G401.6 (cell line): ENCODE measurements at regions not wholly inside any gene's neighbourhood (a gene's known extent, or its start where the extent isn't known, plus 50 kb on each side); places are given as distances from the start of the nearest gene placed in this dataset.

Experiments
- FAIRE-seq: peaks from 2 replicates; lab custom pipeline; 2012; peaks lifted over from hg19 to GRCh38; lab: Jason Lieb, UNC

DNA sequence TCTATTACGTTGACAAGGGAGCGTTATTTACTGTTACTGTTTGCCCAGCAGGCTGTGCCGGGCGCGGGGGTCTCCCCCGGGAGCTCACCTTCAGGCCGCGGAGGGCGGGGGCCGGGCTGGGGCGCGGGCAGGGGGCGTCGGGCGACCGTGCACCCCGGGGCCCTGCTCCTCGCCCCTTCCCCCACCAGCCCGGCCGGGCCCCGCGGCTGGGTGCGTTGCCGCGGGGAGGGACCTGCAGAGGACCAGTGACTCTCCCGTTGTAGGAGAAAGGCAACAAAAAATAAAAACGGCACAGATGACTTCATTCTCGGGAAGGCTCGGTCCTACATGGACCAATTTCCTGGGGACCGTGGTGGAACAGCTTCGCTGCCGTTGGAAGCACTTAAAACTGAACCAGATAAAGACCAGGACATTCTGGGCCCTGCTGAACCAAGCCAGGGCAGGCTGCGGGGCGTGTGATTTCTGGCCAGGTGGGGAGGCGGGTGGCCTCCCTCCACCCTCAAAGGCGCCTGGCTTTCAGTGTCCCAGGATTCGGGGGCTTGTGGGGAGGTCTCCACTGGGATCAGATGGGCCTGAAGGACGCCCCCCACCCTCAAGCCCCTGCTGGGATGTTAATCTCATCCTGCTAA is 57.4 kb downstream of the IGLL1 start:
- no peak for FAIRE-seq

DNA sequence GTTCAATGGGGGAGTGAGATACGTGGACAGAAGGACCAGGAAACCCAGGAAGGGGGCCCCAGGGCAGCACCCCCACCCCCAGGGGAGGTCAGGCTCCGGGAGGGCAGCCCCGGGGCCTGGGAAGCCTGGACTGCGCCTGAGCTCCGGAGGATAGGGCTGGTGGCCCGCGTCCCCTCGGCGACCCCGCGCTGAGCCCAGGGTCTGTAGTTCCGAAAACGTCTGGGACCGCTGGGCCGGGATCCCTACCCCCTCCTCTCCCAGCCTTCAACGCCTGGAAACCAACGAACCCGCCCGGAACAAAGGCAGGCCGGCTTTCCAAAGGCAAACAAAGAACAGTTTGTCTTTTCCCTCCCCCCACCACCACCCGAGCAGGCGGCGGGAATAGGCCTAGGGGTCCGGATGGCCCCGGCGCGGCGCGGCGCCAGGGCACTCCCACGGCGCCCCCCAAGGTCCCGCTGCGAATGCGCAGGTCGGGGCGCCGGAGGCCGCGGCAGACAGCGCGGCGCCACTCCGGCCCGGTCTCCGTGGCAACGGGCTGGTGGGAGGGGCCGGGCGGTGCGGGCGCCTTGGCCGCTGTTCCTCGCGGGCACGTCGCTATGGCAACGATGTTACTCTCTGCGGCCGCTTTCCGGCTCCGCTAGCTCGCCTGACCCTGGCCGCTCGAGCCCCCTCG is 58.5 kb downstream of the IGLL1 start:
- FAIRE-seq = no peak

DNA sequence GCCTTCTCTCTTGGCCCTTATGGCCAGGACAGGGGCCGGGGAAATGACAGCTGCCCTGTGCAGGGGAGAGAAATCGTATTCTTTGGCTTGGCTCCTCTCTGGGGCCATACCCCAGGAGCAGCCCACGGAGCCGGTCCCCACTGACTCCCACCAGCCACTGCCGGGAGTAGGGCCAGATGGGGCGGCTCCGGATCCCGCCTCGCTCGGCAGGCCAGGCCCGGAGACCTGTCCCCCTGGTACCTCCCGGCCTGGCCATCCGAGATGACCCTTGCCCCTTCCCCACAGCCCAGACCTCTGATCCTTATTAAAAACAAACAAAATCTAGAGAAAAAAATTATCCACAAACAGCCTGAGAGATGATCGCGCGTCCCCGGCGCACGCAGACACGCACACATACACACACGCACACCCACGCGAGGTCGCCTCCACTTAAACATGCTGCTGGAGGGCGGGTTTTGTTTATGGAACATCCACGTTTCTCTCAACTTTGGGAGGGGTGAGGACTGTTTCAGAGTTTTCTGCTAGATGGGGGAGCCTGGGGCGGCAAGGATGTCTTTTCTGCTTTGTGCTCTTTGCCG is 59.1 kb downstream of the IGLL1 start:
- FAIRE-seq = no peak

DNA sequence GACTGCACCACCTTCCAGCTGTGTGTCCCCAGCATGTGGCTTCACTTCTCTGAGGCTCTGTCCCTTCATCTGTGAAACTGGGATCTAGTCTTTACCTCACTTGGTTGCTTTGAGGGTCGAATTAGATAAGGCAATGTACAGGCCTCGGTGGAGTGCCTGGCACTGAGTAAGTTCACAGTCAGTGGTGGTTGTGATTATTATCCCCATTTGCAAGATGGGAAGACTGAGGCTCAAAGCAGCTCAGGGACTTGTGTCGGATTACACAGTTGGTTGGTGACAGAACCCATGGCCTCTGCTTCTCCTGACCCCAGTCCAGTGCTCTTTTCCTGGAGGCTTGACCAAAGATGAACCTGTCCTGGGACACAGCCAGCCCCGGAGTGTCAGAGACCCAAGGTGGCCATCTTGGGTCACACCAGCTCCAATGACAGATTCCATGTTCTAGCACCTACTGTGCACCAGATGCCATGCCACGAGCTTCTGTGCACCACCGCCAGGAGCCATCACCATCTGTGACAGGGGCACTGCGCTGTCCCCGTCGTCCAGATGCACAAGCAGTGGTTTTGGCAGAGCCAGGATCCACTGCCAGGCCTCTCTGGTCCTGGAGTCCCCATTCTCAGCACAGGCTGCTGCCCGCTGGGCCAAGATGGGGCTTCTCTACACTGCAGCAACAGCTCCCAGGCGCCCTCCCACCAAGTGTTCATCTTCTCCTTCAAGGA is 60.5 kb downstream of the IGLL1 start:
- no peak for FAIRE-seq

DNA sequence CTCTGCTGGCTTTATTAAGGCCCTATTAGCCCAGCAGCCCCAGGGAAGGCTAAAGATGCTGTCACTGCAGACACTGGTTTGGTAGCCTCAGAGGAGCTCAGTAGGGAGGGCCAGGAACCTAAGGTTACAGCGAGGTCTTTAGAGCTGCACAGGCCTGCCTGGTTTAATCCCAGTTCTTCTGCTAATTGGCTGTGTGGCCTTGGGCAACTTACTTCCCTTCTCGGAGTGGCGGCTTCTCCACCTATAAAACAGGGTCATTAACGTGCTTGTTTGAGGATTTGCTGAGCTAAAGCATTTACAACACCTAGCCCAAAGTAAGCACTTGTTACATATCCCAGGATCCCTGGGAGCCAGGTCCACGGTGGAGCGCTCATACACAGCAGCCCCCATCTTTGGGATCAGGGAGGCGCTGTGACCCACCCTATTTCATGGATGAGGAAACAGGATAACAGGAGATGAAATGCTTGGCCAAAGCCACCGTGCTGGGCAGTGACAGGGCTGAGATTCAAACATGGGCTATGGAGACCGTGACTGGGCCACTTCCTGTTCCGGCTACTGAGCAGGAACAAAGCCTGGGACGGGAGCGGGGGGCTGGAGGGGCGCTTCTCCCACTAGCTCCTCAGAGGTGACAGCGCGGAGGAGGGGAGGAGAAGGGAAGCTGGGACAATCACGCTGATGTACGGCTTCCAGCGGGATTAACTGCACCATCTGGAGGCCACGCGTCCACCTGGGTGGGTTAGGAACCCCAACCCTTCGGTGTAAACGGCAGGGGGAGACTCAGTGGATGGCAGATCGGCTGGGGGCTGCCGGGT is 61.5 kb downstream of the IGLL1 start:
- FAIRE-seq = peak; percentile 49

DNA sequence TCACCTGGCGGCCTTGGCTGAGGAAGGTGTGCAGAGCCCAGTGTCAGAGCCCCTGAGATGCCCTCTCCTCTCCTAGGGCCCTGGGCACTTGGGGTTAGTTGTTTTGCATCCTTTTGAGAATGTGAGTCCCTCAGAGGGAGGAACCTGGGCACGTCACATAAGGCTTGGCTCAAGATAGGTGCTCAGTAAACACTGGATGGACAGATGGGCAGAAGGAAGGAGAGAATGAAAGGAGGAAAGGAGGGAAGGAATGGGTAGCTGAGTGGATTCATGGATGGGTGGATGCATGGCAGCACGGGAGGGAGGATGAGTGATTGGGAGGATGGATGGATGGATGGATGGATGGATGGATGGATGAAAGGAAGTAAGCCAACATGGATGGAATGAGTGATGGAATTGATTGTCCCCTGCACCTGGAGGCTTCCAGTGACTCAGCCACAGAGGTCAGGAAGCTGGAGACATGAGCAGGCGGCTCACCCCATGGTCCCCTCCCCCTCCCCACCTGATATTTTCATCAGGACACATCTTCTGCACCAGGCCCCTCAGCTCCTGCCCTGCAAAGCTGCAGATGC is 62.2 kb downstream of the IGLL1 start:
- FAIRE-seq = no peak

DNA sequence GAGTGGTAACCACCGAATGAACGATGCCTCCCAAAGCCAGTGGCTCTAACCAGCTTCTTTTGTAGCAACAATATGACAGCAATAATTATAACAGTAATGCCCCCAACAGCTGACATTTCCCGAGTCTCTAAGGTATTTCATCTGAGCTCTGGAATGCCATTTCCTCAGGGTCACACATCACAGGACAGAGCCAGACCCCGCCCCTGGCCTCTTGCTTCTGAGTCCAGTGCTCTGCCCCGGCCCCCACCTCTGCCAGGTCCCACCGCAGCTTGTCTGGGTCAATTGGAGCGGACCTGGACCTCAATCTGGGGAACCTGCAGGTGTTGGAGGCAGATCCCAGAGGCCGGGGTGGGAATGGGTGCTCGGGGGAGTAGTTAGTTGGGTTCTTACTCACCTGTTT is 63.8 kb downstream of the IGLL1 start:
- FAIRE-seq = no peak

DNA sequence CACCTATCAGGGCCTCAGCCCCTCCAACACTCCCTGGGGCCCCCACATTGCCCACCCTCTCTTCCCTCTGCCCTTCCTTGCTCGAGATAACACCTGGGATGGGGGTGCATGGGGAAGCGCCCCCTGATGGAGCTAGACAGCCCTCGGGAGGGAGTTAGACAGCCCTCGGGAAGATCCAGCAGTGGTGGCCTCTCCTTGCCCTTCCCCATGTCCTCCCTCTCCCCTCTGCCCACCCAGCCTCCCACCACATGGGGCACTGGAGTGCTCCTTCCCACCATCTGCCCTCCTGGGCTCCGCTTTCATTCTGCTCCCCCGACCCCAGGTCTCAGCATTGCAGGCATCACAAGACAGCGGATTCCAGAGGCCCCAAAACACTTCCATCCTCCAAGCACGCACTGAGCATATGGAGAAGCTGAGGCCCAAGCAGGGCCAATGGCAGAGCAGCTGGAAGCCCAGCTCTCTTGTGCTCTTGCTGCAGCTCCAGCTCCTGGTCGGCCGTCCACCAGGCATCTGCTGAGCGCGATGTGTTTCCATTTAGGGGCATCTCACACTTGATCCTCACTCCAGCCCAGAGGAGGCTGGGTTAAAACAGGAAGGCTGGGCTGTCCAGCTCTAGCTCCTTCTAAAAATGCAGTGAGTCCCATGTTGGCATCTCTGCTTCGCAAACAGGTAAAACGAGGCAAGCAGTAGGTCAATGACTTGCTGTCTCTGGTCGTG is 65.6 kb downstream of the IGLL1 start:
- no peak for FAIRE-seq

DNA sequence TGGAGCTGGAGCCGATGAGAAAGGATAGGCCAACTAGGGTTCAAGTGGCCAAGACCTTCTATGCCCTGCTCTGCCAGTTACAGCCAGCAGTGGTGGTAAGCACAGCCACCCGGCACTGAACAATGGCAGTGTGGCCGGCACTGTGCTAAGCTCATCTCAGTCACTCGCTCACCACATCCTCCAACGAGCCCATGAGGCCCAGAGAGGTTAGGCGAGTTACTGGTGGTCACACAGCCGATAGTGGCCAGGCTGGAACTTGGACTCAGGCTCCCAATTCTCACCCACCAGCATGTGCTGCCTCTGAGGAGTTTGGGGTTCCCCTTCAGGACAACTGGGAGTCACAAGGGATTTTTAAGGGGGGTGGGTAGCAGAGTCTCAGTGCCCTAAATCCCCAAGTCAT is 66.4 kb downstream of the IGLL1 start:
- FAIRE-seq = no peak

DNA sequence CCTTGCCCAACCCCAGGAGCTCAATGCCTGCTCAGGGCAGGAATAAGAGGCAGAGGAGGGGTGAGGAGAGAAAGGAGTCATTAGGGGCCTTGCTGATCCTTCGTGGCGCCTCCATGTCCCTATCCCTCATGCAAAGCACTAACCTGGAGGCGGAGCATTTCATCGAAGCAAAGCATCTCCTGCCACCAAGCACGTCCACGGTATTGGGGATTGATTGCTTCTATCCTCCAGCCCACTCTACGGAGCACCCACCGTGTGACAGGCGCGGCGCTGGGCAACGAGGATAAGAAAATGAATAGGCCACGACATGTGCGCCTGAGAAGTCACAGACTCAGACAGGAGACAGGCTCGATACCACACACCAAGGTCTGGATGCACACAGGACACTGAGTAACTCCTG is 67.0 kb downstream of the IGLL1 start:
- no peak for FAIRE-seq

DNA sequence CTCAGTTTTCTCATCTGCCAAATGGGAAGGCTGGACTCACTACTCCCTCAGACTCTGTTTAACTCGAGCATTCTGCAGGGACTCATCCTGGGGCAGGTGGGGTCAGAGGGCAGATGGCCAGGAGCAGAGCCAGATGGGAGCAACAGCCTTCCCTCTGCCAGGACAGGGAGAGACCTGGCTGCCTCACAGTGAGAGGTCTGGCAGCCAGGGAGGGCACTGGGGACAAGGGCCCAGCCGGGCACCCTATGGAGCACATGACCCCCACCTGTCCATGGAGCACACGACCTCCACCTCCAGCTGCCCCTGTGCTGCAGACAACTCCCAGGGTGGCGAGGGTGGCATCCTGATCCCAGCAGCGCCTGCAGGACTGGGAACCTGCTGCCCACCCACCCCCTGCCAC is 67.4 kb downstream of the IGLL1 start:
- no peak for FAIRE-seq

DNA sequence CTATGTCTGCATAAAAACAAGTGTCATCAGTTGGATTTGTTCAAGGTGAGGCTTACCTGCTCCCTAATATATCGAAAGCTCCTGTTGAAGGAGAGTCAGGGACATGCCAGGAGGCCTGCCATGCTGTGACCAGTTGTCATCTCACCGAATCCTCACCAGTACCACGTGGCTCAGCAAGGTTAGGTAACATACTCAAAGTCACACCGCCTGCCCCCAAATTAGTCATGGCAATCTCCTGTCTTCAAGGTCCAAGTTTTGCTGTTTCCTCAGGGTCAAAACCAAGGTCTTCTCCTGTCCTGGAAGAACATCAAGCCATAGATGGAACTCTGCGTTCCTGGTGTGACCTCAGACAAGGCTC is 67.8 kb downstream of the IGLL1 start:
- no peak for FAIRE-seq

DNA sequence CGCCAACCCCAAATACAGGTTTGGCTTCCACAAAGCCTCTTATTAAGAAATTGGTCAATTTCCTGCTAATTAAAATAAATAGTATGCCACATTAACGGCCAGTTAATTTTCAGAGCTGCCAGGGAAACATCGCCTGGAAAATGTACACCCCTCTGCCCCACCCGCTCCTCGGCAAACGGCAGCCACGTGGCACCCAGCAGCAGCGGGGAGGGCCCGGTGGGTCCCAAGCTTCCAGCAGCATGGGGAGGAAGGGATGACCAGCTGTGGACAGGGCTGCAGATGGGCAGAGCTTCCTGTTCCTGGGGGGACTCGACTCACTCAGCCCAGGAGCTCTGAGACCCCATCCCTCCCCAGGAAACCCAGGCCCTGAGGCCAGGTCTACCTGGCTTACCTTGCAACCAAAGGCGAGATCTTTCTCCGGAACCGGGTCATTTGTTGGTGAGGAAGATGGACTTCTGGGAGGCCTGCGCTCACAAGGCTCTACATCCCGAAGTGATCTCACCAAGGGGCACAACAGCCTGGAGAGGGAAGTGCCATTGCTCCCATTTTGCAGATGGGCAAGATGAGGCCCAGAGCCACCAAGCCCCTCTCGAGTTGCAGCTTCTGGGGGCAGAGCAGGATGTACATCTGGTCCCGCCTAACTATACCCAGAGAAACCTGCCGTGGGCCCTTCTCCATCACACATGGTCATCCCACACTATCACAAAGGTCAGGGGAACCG is 68.3 kb downstream of the IGLL1 start:
- FAIRE-seq = no peak

DNA sequence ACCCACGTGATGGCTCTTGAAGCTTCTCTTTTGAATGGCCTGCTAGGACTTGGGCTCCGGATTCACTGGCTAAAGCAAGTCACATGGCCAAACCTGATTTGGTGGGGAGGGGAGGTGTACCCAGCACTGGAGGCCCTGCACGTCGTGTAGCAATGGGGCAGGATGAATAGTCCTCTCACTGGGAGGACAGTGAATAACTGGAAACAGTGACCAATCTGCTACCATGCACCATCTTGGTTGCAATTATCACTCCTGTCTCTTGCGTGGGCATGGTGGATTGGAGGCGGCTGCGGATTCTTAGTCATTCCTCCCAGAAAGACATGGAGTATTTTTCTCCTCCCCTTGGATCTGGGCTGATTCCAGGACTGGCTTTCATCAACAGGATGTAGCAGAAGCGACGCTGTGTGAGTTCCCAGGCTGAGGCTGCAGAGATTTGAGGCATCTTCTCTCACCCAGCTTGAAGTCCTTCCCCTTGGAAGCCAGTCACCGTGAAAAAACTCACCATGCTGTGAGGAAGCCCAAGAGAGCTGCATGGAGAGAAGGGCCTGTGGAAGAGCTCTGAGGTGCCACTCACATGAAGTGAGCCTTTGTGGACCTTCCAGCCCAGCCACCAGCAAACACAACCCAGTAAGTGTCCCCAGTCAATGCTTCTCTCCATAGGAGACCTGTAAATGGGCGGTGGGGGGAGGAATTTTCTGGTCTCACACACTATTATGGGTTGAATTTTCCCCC is 70.4 kb downstream of the IGLL1 start:
- no peak for FAIRE-seq

DNA sequence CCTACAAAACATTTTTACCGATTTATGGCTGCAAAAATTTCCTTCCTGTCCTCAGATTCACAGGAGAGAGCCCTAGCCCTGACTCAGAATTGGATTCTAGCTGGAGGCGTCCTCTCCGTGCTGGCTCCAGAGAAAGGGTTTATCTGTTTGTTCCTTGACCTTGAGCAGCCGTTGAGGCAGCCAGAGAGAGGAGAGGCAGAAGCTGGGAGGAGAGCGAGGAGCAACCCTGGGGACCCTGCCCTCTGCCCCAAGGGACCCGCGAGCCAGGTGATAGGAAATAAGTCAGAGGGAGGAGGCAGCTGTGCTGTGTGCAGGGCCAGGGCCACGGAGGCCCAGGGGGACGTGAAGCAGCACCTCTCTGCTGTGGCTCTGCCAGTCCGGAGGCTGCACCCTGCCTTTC is 75.6 kb downstream of the IGLL1 start:
- FAIRE-seq = no peak

DNA sequence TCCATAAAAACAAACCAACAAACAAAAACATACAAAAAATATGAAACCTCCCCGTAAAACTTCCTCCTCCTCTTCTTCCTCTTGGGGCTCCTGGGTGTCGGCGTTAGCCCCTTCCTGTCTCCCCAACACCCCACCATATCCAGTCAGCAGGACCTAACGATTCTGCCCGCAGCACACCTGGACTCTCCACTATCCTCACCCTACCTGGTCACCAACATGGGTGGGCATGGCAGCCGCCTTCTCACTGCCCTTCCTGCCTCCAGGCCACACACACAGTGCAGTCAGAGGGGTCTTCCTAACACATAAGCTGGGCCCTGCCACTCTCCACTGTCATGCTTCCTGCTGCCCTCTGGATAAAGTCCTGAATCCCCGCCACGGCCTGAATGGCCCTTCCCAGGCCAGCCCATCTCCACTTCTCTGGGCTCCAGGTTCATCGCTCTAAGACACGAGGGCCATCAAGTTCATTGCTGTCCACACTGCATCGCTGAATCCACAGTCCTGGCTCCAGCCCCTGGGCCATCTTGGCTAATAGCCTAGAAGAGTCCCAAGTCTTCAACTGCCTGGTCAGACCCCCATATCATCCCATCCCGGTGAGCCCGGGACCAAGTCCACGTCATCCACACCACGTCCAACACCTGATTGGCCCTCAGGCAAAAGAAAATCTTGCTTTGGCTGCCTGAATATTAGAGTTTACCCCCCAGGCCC is 76.2 kb downstream of the IGLL1 start:
- no peak for FAIRE-seq

DNA sequence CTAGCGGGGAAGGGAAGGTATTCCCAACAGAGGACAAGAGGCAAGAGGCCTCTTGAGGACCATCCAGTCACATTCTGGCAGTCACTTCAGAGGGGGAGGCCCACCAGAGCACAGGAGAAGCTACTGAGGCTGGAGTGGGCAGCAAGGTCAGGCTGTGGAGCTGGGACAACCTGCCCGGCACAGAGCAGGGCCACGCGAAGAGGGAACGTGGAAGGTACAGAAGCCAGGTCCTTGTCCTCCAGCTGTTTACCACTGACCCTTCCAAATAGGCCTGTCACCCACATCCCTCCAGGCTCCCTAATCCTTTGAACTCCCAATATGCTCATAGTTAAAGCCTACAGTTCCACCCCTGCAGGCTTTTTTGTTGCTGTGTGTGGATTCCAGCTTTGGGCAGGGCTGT is 76.9 kb downstream of the IGLL1 start:
- no peak for FAIRE-seq

DNA sequence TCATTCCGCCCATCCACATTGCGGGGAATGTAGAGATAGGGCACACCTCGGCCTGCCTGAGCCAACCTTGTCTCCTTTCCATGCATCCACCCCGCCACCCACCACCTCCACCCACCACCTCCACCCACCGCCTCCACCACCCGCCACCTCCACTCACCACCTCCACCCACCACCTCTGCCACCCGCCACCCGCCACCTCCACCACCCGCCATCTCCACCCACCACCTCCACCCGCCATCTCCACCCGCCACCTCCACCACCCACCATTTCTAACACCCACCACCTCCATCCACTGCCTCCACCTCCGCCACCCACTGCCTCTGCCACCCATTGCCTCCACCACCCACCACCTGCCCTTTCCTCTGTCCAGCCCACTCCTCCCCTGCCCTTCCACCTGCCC is 78.4 kb downstream of the IGLL1 start:
- FAIRE-seq = no peak

DNA sequence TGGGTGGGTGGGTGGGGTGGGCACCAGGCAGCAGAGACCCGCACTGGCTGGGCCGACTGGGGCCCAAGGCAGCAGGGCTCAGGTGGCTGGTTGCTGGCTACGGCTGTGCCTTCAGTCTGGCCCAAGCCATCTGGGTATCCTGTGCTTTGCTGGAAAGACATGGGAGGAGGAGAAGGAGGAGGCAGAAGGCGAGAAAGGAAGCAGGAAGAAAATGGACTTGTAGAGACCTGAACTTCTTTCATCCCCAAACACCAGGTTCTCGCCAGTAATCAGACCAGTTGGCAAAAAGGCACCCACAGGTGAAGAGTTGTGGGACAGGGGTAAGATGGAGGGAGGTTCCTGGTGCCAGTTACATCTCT is 78.8 kb downstream of the IGLL1 start:
- FAIRE-seq = no peak
